GM19238 (cell line): ENCODE measurements at regions not wholly inside any gene's neighbourhood (a gene's known extent, or its start where the extent isn't known, plus 50 kb on each side); places are given as distances from the start of the nearest gene placed in this dataset.
A peak's percentile ranks its signal among the peaks of the same experiment; 100 is the strongest.
"Not testable (repeated sequence)": the region's sequence is repeated elsewhere in the genome, so short reads cannot be mapped to it uniquely, and the experiment has no call there.

Experiments
- DNase-seq: peaks from one replicate; pipeline ENCODE4 v3.0.0; 2011; ENCODE audit warnings: low spot score; ENCODE audit not compliant: insufficient read length

DNA sequence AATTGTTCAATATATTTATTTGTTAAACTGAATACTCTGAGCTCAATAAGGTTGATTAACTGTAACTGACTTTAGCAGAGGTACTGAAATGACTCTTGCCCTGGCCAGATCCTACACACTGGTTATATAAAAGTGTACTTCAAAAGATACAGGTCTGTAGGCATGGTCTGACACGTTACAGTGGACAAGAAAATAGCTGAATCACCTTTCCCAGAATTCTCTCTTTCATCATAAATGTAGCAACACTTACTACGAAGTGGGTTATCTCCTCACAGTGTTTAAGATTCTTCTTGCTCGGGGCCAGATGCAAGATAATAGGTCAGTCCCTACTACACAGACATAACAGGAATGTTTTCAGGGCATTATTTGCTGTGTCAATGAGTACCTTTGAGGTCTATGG is 107.0 kb upstream of the ZC3H15 start:
- DNase-seq = no peak

DNA sequence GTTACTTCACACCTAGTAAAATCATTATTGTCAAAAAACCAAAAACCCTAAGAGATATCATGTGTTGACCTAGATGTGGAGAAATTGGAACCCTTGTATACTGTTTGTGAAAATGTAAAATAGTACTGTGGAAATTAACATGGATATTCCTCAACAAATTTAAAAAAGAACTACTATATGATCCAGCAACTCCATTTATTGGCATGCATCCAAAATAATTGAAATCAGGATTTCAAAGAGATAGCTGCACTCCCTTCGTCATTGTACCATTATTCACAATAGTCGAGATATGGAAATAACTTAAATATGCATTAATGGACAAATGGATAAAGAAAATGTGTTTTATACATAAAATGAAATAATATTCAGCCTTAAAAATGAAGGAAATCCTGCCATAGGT is 105.3 kb upstream of the ZC3H15 start:
- no peak for DNase-seq

DNA sequence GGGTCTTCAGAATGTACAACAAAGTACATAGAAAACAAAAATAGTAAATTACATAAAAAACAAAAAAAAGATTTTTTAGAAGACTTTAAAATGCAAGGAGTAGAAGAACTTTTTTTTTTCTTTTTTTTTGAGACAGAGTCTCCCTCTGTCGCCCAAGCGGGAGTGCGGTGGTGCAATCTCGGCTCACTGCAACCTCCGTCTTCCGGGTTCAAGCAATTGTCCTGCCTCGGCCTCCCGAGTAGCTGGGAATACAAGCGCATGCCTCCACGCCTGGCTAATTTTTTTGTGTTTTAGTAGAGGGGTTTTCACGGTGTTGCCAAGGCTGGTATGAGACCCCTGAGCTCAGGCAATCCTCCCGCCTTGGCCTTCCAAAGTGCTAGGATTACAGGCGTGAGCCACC is 104.5 kb upstream of the ZC3H15 start:
- DNase-seq = no peak

DNA sequence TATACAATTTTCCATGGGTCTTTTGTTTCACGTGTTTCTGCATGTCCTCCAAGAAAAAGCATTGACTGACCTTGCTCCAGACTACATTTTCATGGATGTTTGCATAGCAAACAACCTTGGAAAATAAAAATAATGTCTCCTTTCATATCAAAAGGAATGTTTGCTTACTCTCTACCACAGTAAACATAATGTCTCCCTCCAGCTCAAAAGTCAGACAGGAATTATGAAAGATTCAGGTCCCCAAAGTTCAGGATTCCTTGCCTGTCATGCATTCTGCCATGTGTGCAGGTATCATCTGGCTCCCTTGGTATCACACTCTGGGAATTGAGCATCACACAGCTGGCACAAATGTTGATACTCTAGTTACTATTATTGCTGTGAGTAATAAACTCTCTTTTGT is 103.1 kb upstream of the ZC3H15 start:
- no peak for DNase-seq

GRCh38 chr2:186384226-186384625 is 101.8 kb upstream of the ZC3H15 start:
- no peak for DNase-seq

DNA sequence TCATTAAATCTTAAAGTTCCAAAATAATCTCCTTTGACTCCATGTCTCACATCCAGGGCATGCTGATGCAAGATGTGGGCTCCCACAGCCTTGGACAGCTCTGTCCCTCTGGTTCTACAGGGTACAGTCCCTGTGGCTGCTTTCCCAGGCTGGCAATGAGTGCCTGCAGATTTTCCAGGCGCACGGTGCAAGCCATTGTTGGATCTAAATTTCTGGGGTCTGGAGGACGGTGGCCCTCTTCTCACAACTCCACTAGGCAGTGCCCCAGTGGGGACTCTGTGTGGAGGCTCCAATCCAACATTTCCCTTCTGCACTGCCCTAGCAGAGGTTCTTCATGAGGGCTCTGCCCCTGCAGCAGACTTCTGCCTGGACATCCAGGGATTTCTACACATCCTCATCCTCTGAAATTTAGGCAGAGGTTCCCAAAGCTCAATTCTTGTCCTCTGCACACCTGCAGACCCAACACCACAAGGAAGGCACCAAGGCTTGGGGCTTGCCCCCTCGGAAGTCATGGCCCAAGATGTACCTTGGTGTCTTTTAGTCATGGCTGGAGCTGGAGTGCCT is 100.3 kb upstream of the ZC3H15 start:
- not testable (repeated sequence) for DNase-seq

DNA sequence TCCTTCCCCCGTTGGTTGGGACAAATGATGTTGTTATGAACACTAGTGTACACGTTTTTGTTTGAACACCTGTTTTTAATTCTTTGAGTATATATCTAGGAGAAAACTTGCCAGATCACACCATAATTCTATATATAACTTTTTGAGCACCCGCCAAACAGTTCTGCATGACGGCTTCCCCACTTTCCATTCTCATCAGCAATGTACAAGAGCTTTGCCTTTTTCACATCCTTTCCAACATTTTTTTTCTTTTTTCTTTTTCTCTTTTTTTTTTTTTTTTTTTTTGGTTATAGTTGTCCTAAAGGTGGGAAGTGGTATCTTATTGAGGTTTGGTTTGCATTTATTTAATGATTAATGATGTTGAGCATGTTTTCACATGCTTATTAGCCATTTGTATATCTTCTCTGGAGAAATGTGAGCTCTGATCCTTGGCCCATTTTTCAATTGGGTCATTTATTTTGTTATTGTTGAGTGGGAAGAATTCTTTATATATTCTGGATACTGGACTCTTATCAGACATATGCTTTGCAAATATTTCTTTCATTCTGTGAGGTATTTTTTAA is 86.9 kb upstream of the ZC3H15 start:
- DNase-seq = no peak

DNA sequence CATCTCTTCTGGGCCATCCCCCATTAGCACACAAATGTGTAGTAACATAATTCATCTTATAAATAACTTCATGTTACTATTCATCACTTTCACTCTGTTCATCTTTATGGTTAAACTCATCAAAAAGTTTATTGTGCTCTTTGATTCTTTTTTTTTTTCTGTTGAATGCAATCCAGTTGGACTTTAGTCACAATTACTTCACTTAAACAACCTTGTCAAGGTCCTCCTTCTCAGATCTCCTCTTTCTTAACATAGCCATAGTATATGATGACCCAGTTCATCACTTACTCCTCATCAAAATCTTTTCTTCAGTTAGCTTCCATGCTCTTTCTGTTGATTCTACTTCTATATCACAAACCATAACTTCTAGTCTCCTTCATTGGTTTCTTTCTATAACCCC is 80.2 kb upstream of the ZC3H15 start:
- no peak for DNase-seq

GRCh38 chr2:186407611-186408010 is 78.4 kb upstream of the ZC3H15 start:
- no peak for DNase-seq

DNA sequence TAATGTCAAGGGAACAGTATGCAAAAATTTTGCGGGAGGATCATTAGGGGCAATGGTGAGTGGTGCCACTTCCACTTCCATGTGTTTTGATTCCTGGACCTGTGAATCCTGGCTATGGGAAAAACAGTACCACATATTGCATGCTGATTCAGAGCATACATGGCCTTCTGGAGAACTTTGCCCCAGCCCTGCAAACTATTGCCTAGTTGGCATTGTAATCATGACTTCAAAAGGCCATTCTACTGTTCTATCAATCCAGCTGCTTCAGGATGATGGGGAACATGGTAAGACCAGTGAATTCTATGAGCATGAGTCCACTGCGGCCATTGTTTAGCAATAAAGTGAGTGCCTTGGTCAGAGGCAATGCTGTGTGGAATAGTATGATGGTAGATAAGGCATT is 75.3 kb upstream of the ZC3H15 start:
- no peak for DNase-seq

DNA sequence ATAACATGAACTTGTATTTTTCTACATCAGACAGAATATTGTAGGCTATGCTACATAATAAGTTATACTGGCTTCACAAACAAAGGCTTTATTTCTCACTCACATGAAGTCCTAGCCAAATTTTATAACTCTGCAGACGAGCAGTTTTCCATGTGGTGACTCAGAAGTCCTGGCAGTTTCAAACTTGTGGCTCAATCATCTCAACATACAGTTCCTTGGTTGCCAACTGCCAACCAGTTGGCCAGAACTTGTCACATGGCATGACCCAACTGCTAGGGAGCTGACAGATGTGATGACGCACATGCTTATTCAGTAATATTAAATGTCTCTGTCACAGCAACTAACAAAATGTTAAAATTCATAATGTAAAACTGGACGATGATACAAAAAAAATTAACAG is 63.8 kb upstream of the ZC3H15 start:
- no peak for DNase-seq

DNA sequence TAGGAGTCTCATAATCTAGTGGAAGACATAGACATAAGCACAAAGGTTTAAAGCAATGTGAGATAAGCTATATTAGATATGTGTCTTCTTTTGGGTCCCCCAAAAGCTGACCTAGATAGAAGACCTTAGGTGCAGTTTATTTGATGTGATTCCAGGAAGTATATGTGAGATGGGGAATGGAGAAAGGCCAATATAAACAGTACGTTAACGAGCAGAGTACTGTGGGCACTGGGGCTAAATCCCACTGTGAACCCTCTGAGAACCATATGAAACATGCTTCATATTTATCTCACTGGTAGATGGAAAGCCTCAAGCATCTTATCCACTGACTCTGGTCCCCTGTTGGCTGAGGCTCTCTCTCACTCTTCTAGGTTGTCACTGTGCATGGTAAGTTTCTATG is 62.6 kb upstream of the ZC3H15 start:
- no peak for DNase-seq

DNA sequence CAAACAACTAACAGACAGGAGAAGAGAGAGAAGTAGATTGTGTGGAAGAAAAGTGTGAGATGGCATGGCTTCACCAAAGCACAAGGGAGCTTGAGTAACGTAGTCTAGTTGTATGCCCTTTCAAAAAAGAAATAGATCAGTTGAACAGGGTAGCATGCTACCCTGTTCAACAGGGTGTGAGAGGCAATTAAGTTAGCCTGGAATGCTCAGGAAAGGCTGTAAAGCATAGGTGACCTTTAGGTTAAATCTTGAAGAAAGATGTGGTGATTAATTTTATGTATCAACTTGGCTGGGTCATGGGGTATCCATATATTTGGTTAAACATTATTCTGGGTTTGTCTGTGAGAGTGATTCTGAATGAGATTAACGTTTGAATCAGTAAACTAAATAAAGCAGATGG is 61.8 kb upstream of the ZC3H15 start:
- no peak for DNase-seq

DNA sequence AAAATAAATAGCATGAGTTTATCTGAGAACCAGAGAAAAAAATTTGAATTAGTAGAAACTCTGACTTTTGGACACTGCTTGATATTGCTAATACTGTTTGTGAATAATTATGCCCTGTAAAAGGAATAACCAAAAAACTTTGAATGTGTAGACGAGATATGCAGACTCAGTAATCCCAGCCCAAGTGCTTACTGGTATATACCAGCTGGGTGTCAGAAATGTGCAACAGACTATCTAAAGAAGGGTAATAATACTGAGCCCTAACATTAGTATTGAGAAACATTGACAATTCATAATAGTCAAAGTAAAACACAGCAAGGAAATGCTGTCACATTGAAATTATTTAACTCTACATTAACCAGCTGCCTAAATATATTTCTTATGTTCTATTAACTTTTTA is 60.5 kb upstream of the ZC3H15 start:
- no peak for DNase-seq

DNA sequence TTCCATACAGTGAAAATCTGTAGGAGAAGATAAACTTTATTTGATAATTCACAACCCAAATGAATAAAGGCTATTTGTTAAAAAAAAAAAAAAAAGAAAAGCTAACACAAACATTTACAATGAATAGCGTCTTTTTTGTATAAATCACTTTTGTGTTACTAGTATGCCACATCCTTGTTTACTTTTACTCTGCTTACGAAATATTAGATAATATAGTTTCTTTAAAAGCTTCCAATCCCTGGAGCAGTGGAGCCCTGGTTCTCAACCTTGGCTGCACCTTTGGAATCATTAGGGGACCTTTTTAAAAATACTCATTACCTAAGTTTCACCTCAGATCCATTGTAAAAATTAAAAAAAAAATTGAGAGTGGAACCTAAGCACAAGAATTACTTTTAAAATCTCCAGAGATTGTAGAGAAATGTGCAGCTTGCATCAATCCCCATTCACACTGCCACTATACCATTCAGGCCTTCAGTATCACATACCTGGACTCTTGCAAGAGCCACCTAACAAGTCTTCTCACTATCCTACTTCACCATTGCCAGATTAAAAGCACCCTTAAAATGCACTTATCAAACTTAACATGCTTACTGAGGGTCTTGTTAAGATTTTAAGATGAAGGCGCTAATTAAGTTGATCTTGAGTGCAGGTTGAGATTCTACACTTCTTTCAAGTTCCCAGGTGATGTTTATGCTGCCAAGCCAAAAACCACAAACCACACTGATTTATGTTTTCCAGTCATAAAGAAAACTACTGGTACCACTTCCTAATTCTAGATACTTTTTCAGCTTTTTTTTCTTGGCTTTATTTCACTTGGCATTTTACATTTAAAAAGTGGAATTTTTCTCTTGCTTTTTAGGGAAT is 59.7 kb upstream of the ZC3H15 start:
- DNase-seq = peak; percentile 3

- not testable (repeated sequence) for DNase-seq
Observed at GRCh38 chr2:186427017-186427350, 59.1 kb upstream of the ZC3H15 start.

- no peak for DNase-seq
Observed at GRCh38 chr2:186427970-186428369, 58.1 kb upstream of the ZC3H15 start.

GRCh38 chr2:186429104-186429503 is 57.0 kb upstream of the ZC3H15 start:
- DNase-seq = no peak

DNA sequence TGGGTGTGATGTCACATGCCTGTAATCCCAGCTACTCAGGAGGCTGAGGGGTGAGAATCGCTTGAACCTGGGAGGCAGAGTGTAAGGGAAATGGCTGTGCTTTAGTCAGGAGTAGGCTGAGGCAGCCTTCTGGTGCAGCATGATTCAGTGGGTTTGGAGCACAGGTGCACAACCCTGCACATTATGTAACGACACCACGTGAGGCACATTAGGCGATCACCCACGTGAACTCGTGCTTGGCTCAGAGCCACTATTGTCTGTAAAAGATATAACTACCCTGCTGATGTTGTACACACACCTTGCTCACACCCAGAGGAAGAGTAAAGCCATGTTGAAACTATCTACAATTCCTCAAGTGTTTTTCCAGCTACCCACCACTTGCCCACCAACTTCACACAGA is 54.8 kb upstream of the ZC3H15 start:
- no peak for DNase-seq

DNA sequence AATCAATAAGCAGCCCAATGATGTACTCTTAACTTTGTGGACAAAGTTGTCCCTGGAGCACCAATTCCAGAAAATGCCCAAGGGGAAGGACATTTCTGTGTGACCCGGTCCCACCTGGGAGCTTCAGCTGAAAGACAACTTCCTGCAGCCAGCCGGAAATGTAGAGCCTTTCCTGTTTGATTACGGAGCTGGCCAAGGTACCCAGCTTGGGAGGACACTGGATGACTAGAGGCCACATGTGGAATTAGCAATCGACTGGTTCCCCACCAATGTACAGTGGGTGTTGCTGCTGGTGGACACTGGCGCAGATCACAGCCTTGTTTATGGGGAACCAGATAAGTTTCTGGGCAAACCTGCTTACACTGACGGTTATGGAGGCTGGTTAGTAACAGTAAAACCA is 53.0 kb upstream of the ZC3H15 start:
- no peak for DNase-seq

- no peak for DNase-seq
Observed at GRCh38 chr2:186433777-186434432, 52.2 kb upstream of the ZC3H15 start.
